DND-41 (cell line): ENCODE measurements at regions not wholly inside any gene's neighbourhood (a gene's known extent, or its start where the extent isn't known, plus 50 kb on each side); places are given as distances from the start of the nearest gene placed in this dataset.

Source experiments
- CTCF ChIP-seq: IDR thresholded peaks from 2 replicates; pipeline ENCODE4 v1.5.1; 2012; ENCODE audit warnings: borderline replicate concordance, low read length, moderate library complexity, mild to moderate bottlenecking; ENCODE audit not compliant: poor library complexity, severe bottlenecking; ENCODE audit errors: extremely low read depth
- EZH2 ChIP-seq: IDR thresholded peaks from 3 replicates; pipeline ENCODE4 v1.6.1; 2012; ENCODE audit warnings: borderline replicate concordance, low read depth, mild to moderate bottlenecking, moderate library complexity, low read length, inconsistent platforms; ENCODE audit not compliant: severe bottlenecking

- TF ChIP-seq CTCF (no peak), EZH2 (no peak)
Measured at GRCh38 chr5:148931453-148932057, 105.1 kb downstream of the ADRB2 start.
